ENCODE measurements at regions not wholly inside any gene's neighbourhood (a gene's known extent, or its start where the extent isn't known, plus 50 kb on each side); places are given as distances from the start of the nearest gene placed in this dataset.

DNA sequence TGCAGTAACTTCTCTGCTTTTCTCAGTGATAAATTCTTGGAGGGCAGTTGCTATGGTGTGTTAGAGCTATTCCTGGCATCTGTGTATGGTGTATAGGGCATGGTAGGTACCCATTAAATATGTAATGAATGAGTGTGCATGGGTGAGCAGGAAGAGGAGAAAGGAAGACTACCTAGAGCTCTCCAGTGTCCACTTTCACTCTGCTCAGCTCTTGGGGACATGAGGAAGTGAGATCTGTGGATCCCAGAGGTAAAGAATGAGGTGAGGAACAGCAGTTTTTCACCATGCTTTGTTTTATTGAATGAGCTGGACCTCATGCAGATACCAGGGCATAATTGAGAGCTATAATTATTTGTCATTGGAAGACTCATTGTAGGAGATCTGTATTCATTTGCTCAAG lies 444.8 kb upstream of the RGS6 start:
- no peak overlapping the region for H3K4me3 ChIP-seq (ENCODE audit: low read depth, low read length)
- no peak for DNase-seq (ENCODE audit: low read depth)
- TF ChIP-seq POLR2A (IDR thresholded peaks at IDR 0.05; ENCODE audit: extremely low read depth, insufficient read length) (no peak), CTCF (IDR thresholded peaks at IDR 0.05; ENCODE audit: low read depth, low read length) (no peak), MYC (IDR thresholded peaks at IDR 0.05; ENCODE audit: low read depth, low read length) (no peak), MAX (IDR thresholded peaks at IDR 0.05; ENCODE audit: low read depth, low read length) (no peak)

DNA sequence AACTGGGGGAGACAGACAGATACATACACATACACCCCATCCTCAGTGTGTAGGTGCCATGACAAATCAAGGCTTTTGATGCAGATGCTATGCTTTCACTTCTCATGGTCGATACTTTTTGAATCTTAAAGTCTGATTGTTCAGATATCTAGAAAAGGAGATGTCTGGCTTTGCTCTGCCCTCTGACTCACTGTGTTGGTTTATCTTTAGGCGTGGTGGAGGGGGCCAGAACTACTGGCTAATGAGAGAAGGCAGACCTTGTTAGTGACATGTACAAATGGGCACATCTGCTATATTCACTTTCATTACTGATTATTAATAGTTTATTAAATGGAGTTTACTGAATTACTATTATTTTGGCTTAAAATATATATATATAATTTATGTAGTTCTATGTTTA lies 444.3 kb upstream of the RGS6 start:
- DNase-seq (ENCODE audit: low read depth): no peak
- H3K4me3 ChIP-seq (ENCODE audit: low read depth, low read length): no peak overlapping the region
- no peak for TF ChIP-seq CTCF (IDR thresholded peaks at IDR 0.05; ENCODE audit: low read depth, low read length)
- TF ChIP-seq MAX (IDR thresholded peaks at IDR 0.05; ENCODE audit: low read depth, low read length): no peak
- TF ChIP-seq POLR2A (IDR thresholded peaks at IDR 0.05; ENCODE audit: extremely low read depth, insufficient read length): no peak
- TF ChIP-seq MYC (IDR thresholded peaks at IDR 0.05; ENCODE audit: low read depth, low read length): no peak

DNA sequence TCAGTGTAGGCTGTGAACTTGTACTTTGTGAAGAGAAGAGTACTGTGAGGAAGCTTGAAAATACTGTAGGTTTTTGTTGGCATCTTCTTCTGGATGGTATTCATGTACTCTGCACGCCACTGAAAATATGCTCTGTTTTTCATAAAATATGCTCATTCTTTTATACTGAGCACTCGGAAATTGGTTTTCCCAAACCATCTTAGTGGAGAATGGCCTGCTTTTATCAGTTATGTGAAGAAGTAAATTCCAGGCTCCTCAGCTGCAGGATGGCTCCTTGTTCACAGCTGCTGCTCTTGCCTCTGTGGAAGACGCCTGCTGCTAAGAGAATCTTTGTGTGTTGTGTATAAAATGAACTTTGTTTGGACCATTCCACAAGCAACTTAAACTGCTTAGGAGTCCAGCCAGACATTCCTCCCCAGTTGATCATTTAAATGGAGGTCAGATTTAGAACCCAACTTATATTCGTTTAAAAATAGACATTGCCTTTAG lies 443.5 kb upstream of the RGS6 start:
- no peak for TF ChIP-seq CTCF (IDR thresholded peaks at IDR 0.05; ENCODE audit: low read depth, low read length)
- TF ChIP-seq MYC (IDR thresholded peaks at IDR 0.05; ENCODE audit: low read depth, low read length): no peak
- no peak for TF ChIP-seq POLR2A (IDR thresholded peaks at IDR 0.05; ENCODE audit: extremely low read depth, insufficient read length)
- TF ChIP-seq MAX (IDR thresholded peaks at IDR 0.05; ENCODE audit: low read depth, low read length): no peak
- H3K4me3 ChIP-seq (ENCODE audit: low read depth, low read length): no peak overlapping the region
- DNase-seq (ENCODE audit: low read depth): no peak

DNA sequence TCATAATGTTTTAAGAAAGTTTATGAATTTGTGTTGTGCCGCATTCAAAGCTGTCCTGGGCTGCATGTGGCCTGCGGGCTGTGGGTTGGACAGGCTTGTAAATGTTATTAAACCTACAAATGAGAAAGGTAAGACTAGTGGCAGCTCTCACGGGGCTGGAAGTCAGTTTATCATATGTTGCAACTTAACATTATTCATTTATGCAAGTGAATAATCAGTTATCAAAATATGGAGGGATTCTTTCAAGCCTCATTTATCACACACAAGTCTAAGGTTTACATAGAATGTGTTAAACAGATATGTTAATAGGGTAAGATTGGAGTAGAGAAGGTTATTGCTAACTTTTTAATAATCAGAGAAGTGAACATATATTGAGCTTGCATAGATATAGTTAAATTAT lies 442.5 kb upstream of the RGS6 start:
- no peak for DNase-seq (ENCODE audit: low read depth)
- TF ChIP-seq POLR2A (IDR thresholded peaks at IDR 0.05; ENCODE audit: extremely low read depth, insufficient read length): no peak
- TF ChIP-seq MYC (IDR thresholded peaks at IDR 0.05; ENCODE audit: low read depth, low read length): no peak
- TF ChIP-seq MAX (IDR thresholded peaks at IDR 0.05; ENCODE audit: low read depth, low read length): no peak
- TF ChIP-seq CTCF (IDR thresholded peaks at IDR 0.05; ENCODE audit: low read depth, low read length): no peak
- no peak overlapping the region for H3K4me3 ChIP-seq (ENCODE audit: low read depth, low read length)

GRCh38 chr14:71491931-71492330 lies 440.3 kb upstream of the RGS6 start:
- no peak overlapping the region for H3K4me3 ChIP-seq (ENCODE audit: low read depth, low read length)
- TF ChIP-seq MYC (IDR thresholded peaks at IDR 0.05; ENCODE audit: low read depth, low read length) (no peak), CTCF (IDR thresholded peaks at IDR 0.05; ENCODE audit: low read depth, low read length) (no peak), POLR2A (IDR thresholded peaks at IDR 0.05; ENCODE audit: extremely low read depth, insufficient read length) (no peak), MAX (IDR thresholded peaks at IDR 0.05; ENCODE audit: low read depth, low read length) (no peak)
- no peak for DNase-seq (ENCODE audit: low read depth)

GRCh38 chr14:71492346-71492745 lies 439.9 kb upstream of the RGS6 start:
- no peak for DNase-seq (ENCODE audit: low read depth)
- no peak overlapping the region for H3K4me3 ChIP-seq (ENCODE audit: low read depth, low read length)
- TF ChIP-seq MAX (IDR thresholded peaks at IDR 0.05; ENCODE audit: low read depth, low read length) (no peak), POLR2A (IDR thresholded peaks at IDR 0.05; ENCODE audit: extremely low read depth, insufficient read length) (no peak), MYC (IDR thresholded peaks at IDR 0.05; ENCODE audit: low read depth, low read length) (no peak), CTCF (IDR thresholded peaks at IDR 0.05; ENCODE audit: low read depth, low read length) (no peak)

Measured in NB4 (cell line).